SK-N-SH (cell line): ENCODE measurements at regions not wholly inside any gene's neighbourhood (a gene's known extent, or its start where the extent isn't known, plus 50 kb on each side); places are given as distances from the start of the nearest gene placed in this dataset.

Source experiments
- CTCF ChIA-PET: fragments of 300-600, 350-600 bp; formaldehyde crosslinking; extraction: SDS; loops from one replicate; lab custom pipeline; 2021; lab: Yijun Ruan, JAX
- POLR2A ChIA-PET: fragments of 350-600 bp; sonication (Branson Sonifier 250); formaldehyde crosslinking; extraction: SDS; loops from one replicate; lab custom pipeline; 2020; ENCODE audit warnings: antibody characterized with exemption, inconsistent platforms; lab: Yijun Ruan, JAX
- DNase-seq: peaks from one replicate; pipeline ENCODE4 v3.0.0; 2012
- H2AFZ ChIP-seq: fragments of 200-600 bp; sonication (generic); 2 replicates; pipeline ENCODE4 v1.8.1; 2016; ENCODE audit warnings: antibody characterized with exemption, mild to moderate bottlenecking, low read depth
- H3F3A ChIP-seq: fragments of 200-600 bp; sonication (generic); replicated peaks from 2 replicates; pipeline ENCODE3; 2016; ENCODE audit warnings: antibody characterized with exemption, mild to moderate bottlenecking; ENCODE audit not compliant: insufficient read depth
- H3K27ac ChIP-seq, 2 experiments: fragments of 200-500 bp in 1 of 2; fragments of 200-600 bp in 1 of 2; sonication (Bioruptor generic) in 1 of 2; sonication (generic), shearing (Covaris generic) in 1 of 2; 2 replicates each; pipeline versions ENCODE4 v1.5.1 to v1.6.1; 2014 to 2016; ENCODE audit warnings: low read depth in 2 of 2, inconsistent platforms in 1 of 2, low read length in 1 of 2, mild to moderate bottlenecking in 1 of 2, mixed read lengths in 1 of 2
- H3K27me3 ChIP-seq: fragments of 200-600 bp; sonication (generic), shearing (Covaris generic); 2 replicates; pipeline ENCODE4 v1.6.1; 2016; ENCODE audit warnings: mixed run types; ENCODE audit not compliant: insufficient read depth
- H3K36me3 ChIP-seq, 2 experiments: fragments of 200-500 bp in 1 of 2; fragments of 200-600 bp in 1 of 2; sonication (Bioruptor generic) in 1 of 2; sonication (generic) in 1 of 2; replicated peaks in 1 of 2; 2 replicates each; pipeline versions ENCODE3 to v1.5.1; 2014 to 2016; ENCODE audit warnings: low read length in 1 of 2, mild to moderate bottlenecking in 1 of 2; ENCODE audit not compliant: insufficient read depth in 2 of 2, control insufficient read depth in 1 of 2
- H3K4me1 ChIP-seq, 2 experiments: fragments of 200-500 bp in 1 of 2; fragments of 200-600 bp in 1 of 2; sonication (Bioruptor generic) in 1 of 2; sonication (generic), shearing (Covaris generic) in 1 of 2; 2 replicates each; pipeline versions ENCODE4 v1.5.1 to v1.6.1; 2014 to 2016; ENCODE audit warnings: low read depth in 1 of 2, low read length in 1 of 2, mixed run types in 1 of 2; ENCODE audit not compliant: insufficient read depth in 2 of 2, control insufficient read depth in 1 of 2
- H3K4me2 ChIP-seq: fragments of 200-600 bp; sonication (generic), shearing (Covaris generic); 2 replicates; pipeline ENCODE4 v1.6.1; 2017; ENCODE audit warnings: mixed run types
- H3K4me3 ChIP-seq, 2 experiments: fragments of 200-500 bp in 1 of 2; fragments of 200-600 bp in 1 of 2; sonication (Bioruptor generic) in 1 of 2; sonication (generic), shearing (Covaris generic) in 1 of 2; 2 replicates each; pipeline versions ENCODE4 v1.5.1 to v1.8.1; 2014 to 2016; ENCODE audit warnings: low read depth in 2 of 2, inconsistent platforms in 1 of 2, low read length in 1 of 2, mild to moderate bottlenecking in 1 of 2, mixed read lengths in 1 of 2, moderate library complexity in 1 of 2
- H3K79me2 ChIP-seq: fragments of 200-600 bp; sonication (generic); 2 replicates; pipeline ENCODE4 v1.8.1; 2017; ENCODE audit warnings: mild to moderate bottlenecking; ENCODE audit not compliant: insufficient read depth
- H3K9ac ChIP-seq: fragments of 200-600 bp; sonication (generic); 2 replicates; pipeline ENCODE4 v1.6.1; 2017; ENCODE audit warnings: mixed run types
- H3K9me2 ChIP-seq: fragments of 200-600 bp; sonication (generic); 2 replicates; pipeline ENCODE4 v1.6.1; 2017; ENCODE audit warnings: mixed run types
- H3K9me3 ChIP-seq: fragments of 200-600 bp; sonication (generic); 2 replicates; pipeline ENCODE4 v1.6.1; 2017; ENCODE audit warnings: mixed run types, mild to moderate bottlenecking, moderate library complexity
- H4K20me1 ChIP-seq: fragments of 200-600 bp; sonication (generic); 2 replicates; pipeline ENCODE4 v1.6.1; 2017; ENCODE audit warnings: mild to moderate bottlenecking, mixed run types; ENCODE audit not compliant: insufficient read depth
- FOXM1 ChIP-seq: IDR thresholded peaks from 2 replicates; pipeline ENCODE4 v1.4.0; 2012; ENCODE audit warnings: low read depth, mild to moderate bottlenecking
- GABPA ChIP-seq: IDR thresholded peaks from 2 replicates; pipeline ENCODE4 v1.4.0; 2012; ENCODE audit warnings: low read depth, mild to moderate bottlenecking
- GATA2 ChIP-seq: sonication (generic); formaldehyde crosslinking; IDR thresholded peaks from 2 replicates; pipeline ENCODE4 v1.5.0; 2020; ENCODE audit warnings: mild to moderate bottlenecking, missing genetic modification reagents
- JUND ChIP-seq: IDR thresholded peaks from 2 replicates; pipeline ENCODE4 v1.4.0; 2012
- NFIC ChIP-seq: IDR thresholded peaks from 2 replicates; pipeline ENCODE4 v1.4.0; 2012; ENCODE audit warnings: borderline replicate concordance
- RXRA ChIP-seq: IDR thresholded peaks from 2 replicates; pipeline ENCODE4 v1.4.0; 2012; ENCODE audit warnings: low read depth, mild to moderate bottlenecking, borderline replicate concordance
- SMC3 ChIP-seq: IDR thresholded peaks from 2 replicates; pipeline ENCODE4 v1.6.1; 2012; ENCODE audit warnings: low read depth, low read length, improper control_type of control experiment
- TAF1 ChIP-seq: IDR thresholded peaks from 2 replicates; pipeline ENCODE4 v1.6.1; 2012; ENCODE audit warnings: low read depth, mild to moderate bottlenecking, low read length, moderate library complexity, borderline replicate concordance
- TCF12 ChIP-seq: IDR thresholded peaks from 2 replicates; pipeline ENCODE4 v1.4.0; 2012
- TEAD4 ChIP-seq: IDR thresholded peaks from 2 replicates; pipeline ENCODE4 v1.4.0; 2012; ENCODE audit warnings: mild to moderate bottlenecking, borderline replicate concordance; ENCODE audit not compliant: insufficient read depth
- YY1 ChIP-seq: IDR thresholded peaks from 2 replicates; pipeline ENCODE4 v1.4.0; 2012; ENCODE audit warnings: low read depth, mild to moderate bottlenecking
- WGBS: methylation state at CpG from one replicate; pipeline ENCODE4 v1.1.6; 2017; ENCODE audit warnings: low lambda C conversion rate; 5-methylcytosine and 5-hydroxymethylcytosine counted together
- TF ChIP-seq, protein P1 (sequence below): fragments of 200-600 bp; sonication (generic); IDR thresholded peaks from 2 replicates; pipeline ENCODE4 v1.6.1; 2017; ENCODE audit warnings: antibody characterized with exemption, mild to moderate bottlenecking, moderate library complexity
- TF ChIP-seq, protein P2 (sequence below): fragments of 150-350 bp; IDR thresholded peaks from 2 replicates; pipeline ENCODE4 v1.6.1; 2016; ENCODE audit warnings: mild to moderate bottlenecking, low read depth, low read length

DNA sequence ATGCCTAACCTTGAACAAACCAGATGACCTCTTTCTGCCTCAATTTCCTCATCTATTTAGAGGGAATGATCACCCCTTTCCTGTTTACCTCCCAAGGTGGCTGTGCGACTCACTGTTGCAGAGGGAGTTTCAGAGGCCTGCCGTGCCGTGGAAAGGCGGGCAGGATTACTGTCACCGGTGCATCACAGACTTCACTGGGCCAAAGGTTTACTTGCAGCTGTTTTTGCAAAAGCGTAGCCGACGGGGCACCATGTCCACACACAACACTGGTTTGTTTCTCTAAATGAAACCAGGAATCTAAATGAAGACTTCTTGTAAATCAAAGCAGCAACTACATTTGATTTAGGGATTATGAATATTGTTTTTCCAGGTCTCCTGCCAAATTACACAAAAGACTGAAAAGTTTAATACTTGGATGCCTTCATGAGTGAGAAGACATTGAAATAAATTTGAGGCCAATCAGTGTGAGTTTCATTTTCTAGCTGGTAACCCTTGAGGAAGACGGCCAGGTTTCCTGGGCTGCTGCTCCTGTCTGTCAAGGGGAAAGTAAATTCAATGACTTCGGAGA is 696.1 kb upstream of the TMEM132C start:
- no peak overlapping the region for H3K9ac ChIP-seq
- ChIA-PET POLR2A (no interaction called here), CTCF (no interaction called here)
- H3K4me3 ChIP-seq: no peak overlapping the region
- no peaks in the 10 kb centered on the region for H3F3A ChIP-seq
- H2AFZ ChIP-seq: no peak overlapping the region
- H3K36me3 ChIP-seq: no peaks in the 10 kb centered on the region
- H3K4me1 ChIP-seq: no peaks in the 10 kb centered on the region
- H3K9me2 ChIP-seq: no peaks in the 10 kb centered on the region
- TF ChIP-seq TEAD4: no peak
- TF ChIP-seq NFIC: no peak
- TF ChIP-seq GABPA: no peak
- TF ChIP-seq, protein P1, sequence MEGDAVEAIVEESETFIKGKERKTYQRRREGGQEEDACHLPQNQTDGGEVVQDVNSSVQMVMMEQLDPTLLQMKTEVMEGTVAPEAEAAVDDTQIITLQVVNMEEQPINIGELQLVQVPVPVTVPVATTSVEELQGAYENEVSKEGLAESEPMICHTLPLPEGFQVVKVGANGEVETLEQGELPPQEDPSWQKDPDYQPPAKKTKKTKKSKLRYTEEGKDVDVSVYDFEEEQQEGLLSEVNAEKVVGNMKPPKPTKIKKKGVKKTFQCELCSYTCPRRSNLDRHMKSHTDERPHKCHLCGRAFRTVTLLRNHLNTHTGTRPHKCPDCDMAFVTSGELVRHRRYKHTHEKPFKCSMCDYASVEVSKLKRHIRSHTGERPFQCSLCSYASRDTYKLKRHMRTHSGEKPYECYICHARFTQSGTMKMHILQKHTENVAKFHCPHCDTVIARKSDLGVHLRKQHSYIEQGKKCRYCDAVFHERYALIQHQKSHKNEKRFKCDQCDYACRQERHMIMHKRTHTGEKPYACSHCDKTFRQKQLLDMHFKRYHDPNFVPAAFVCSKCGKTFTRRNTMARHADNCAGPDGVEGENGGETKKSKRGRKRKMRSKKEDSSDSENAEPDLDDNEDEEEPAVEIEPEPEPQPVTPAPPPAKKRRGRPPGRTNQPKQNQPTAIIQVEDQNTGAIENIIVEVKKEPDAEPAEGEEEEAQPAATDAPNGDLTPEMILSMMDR: no peak
- TF ChIP-seq SMC3: no peak
- TF ChIP-seq, protein P2, sequence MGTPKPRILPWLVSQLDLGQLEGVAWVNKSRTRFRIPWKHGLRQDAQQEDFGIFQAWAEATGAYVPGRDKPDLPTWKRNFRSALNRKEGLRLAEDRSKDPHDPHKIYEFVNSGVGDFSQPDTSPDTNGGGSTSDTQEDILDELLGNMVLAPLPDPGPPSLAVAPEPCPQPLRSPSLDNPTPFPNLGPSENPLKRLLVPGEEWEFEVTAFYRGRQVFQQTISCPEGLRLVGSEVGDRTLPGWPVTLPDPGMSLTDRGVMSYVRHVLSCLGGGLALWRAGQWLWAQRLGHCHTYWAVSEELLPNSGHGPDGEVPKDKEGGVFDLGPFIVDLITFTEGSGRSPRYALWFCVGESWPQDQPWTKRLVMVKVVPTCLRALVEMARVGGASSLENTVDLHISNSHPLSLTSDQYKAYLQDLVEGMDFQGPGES: no peak
- no peak for TF ChIP-seq TAF1
- TF ChIP-seq FOXM1: no peak
- no peak for TF ChIP-seq RXRA
- no peak for TF ChIP-seq GATA2 (CRISPR knock-in tag)
- TF ChIP-seq YY1: no peak
- no peak for TF ChIP-seq JUND
- no peaks in the 10 kb centered on the region for H3K27me3 ChIP-seq
- H3K27ac ChIP-seq: no peak overlapping the region
- no peaks in the 10 kb centered on the region for H4K20me1 ChIP-seq
- H3K9me3 ChIP-seq: no peaks in the 10 kb centered on the region
- H3K4me2 ChIP-seq: no peak overlapping the region
- no peak for DNase-seq
- H3K79me2 ChIP-seq: no peaks in the 10 kb centered on the region
- 52% methylated on average over 9 of the region's 10 CpGs for WGBS

DNA sequence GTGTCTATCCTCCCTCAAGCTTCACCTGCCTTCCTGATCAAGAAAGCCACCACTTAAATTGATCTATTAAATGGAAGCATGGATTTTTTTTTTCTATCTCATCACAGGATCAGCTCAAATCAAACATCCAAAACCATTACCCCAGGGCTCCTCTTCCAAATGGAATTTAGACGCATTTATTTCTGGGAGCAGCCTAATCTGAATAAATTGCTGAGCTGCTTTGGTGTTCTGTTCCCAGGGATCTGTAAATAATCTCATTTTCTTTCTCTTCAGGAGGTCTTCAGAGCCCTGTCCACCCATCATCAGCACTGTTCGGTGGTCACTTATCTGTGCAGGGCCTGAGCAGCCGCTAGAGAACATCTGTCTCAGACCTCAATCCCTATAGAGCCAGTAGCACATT is 695.4 kb upstream of the TMEM132C start:
- CTCF ChIA-PET: interaction anchor here (1.8 kb wide), 1 partner anchor 12 kb away, joined by 4 read pairs; no protein-coding TSS in a partner anchor
- Histone ChIP-seq H2AFZ (no peak overlapping the region), H3K4me1 (no peaks in the 10 kb centered on the region), H3K27ac (no peak overlapping the region), H3K9me3 (no peaks in the 10 kb centered on the region), H3K27me3 (no peaks in the 10 kb centered on the region)
- no peak for TF ChIP-seq TCF12
- TF ChIP-seq, all 33 proteins: peak for 0
- H3F3A ChIP-seq: no peaks in the 10 kb centered on the region
- H4K20me1 ChIP-seq: no peaks in the 10 kb centered on the region
- H3K9me2 ChIP-seq: no peaks in the 10 kb centered on the region
- no peak overlapping the region for H3K4me3 ChIP-seq
- no peak overlapping the region for H3K9ac ChIP-seq
- POLR2A ChIA-PET: no interaction called here
- no peaks in the 10 kb centered on the region for H3K36me3 ChIP-seq
- H3K79me2 ChIP-seq: no peaks in the 10 kb centered on the region
- H3K4me2 ChIP-seq: no peak overlapping the region
- WGBS: 8% methylated on average over 3 of the region's 3 CpGs
- DNase-seq: no peak
